Lung (tissue), 11 donors: ENCODE measurements at regions not wholly inside any gene's neighbourhood (a gene's known extent, or its start where the extent isn't known, plus 50 kb on each side); places are given as distances from the start of the nearest gene placed in this dataset.

Source experiments
- ATAC-seq: fragments of 200-7000 bp; cut with Tn5 transposase; one replicate; pipeline ENCODE4 v1.9.1; 2020; ENCODE audit warnings: moderate number of reproducible peaks; ENCODE audit not compliant: insufficient read depth, low FRiP score
- DNase-seq, 3 donors: peaks; one replicate each; pipeline ENCODE4 v3.0.0-alpha.2; 2013 to 2017
- H3K27ac ChIP-seq, 2 donors: one replicate each; pipeline ENCODE4 v1.5.1; 2013; ENCODE audit warnings: mild to moderate bottlenecking in 2 of 2, moderate library complexity in 2 of 2, control low read depth in 1 of 2, inconsistent platforms in 1 of 2, low read depth in 1 of 2, low read length in 1 of 2
- H3K27me3 ChIP-seq, 3 donors: one replicate each; pipeline ENCODE4 v1.5.1; 2013; ENCODE audit warnings: low read length in 2 of 3; ENCODE audit not compliant: control insufficient read depth in 3 of 3, insufficient read depth in 3 of 3
- H3K36me3 ChIP-seq, 4 donors: one replicate each; pipeline ENCODE4 v1.5.1; 2013; ENCODE audit warnings: low read length in 4 of 4, mild to moderate bottlenecking in 1 of 4, moderate library complexity in 1 of 4; ENCODE audit not compliant: control insufficient read depth in 4 of 4, insufficient read depth in 4 of 4
- H3K4me1 ChIP-seq, 5 donors: one replicate each; pipeline ENCODE4 v1.5.1; 2013; ENCODE audit warnings: low read length in 5 of 5, mild to moderate bottlenecking in 2 of 5, moderate library complexity in 1 of 5; ENCODE audit not compliant: control insufficient read depth in 5 of 5, insufficient read depth in 5 of 5
- H3K4me3 ChIP-seq: one replicate; pipeline ENCODE4 v1.5.1; 2013; ENCODE audit warnings: mild to moderate bottlenecking, control low read depth, moderate library complexity
- H3K9ac ChIP-seq, 2 donors: one replicate each; pipeline ENCODE4 v1.5.1; 2013; ENCODE audit warnings: low read length in 2 of 2, control low read depth in 1 of 2; ENCODE audit not compliant: insufficient read depth in 1 of 2
- H3K9me3 ChIP-seq, 4 donors: one replicate each; pipeline ENCODE4 v1.5.1; 2013; ENCODE audit warnings: low read length in 3 of 4, mild to moderate bottlenecking in 1 of 4, moderate library complexity in 1 of 4; ENCODE audit not compliant: control insufficient read depth in 4 of 4, insufficient read depth in 3 of 4
- CTCF ChIP-seq: IDR thresholded peaks from 2 replicates; pipeline ENCODE4 v1.5.1; 2012; ENCODE audit warnings: mild to moderate bottlenecking; ENCODE audit errors: control extremely low read depth, extremely low read depth
- WGBS, 2 donors: extraction: QIAGEN DNeasy Blood & Tissue Kit; methylation state at CpG; one replicate each; pipeline ENCODE4 v1.1.7; 2013; 5-methylcytosine and 5-hydroxymethylcytosine counted together
- donor health status: control.
- donor health status: control.
- donor health status: Bipolar disorder and iron deficiency.
- donor health status: healthy.
- donor health status: DM: yes; HTN: yes; CAD: no.

- Histone ChIP-seq H3K27ac (no peak overlapping the region), H3K9me3 (peaks cover 0 to 4% (median 0%) of the 10 kb centered on the region in 4 donors), H3K9ac (no peak overlapping the region), H3K4me1 (no peaks in the 10 kb centered on the region), H3K4me3 (no peak overlapping the region), H3K27me3 (no peaks in the 10 kb centered on the region), H3K36me3 (no peaks in the 10 kb centered on the region)
- WGBS, 2 donors = 42 to 58% methylated on average over 1 of the region's 1 CpG
- no peak for ATAC-seq
- no peak for TF ChIP-seq CTCF
- no peak for DNase-seq
These were observed 419.4 kb downstream of the CDH11 start for GRCh38 chr16:64702415-64702814.

DNA sequence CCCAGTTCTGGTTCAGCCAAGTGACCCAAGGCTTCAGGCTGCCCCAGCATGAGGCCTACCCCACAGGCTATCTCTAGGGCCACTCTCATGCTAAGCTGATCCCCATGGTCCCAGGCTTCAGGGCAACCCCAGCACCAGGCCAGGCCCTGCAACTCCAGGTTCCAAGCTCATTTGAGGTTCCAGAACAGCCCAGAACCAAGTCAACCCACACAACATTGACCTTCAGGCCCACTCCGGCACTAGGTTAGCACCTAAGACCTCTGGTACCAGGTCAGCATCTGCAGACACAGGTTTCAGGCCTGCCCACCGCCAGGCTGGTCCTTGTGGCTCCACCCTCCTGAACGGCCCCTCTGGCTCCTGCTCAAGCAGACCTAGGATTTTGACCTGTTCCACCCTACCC, 421.2 kb downstream of the CDH11 start:
- Histone ChIP-seq H3K9me3 (peaks cover 0 to 4% (median 0%) of the 10 kb centered on the region in 4 donors), H3K4me1 (no peaks in the 10 kb centered on the region), H3K9ac (no peak overlapping the region), H3K27me3 (no peaks in the 10 kb centered on the region), H3K27ac (no peak overlapping the region), H3K4me3 (no peak overlapping the region), H3K36me3 (no peaks in the 10 kb centered on the region)
- ATAC-seq (no peak), DNase-seq (no peak)
- TF ChIP-seq CTCF = no peak
- WGBS, 2 donors = 87 to 88% methylated on average over 3 of the region's 3 CpGs

GRCh38 chr16:64696866-64697265, 425.0 kb downstream of the CDH11 start:
- H3K27me3 ChIP-seq = no peaks in the 10 kb centered on the region
- 48 to 70% methylated on average over 1 of the region's 1 CpG for WGBS, 2 donors
- H3K9me3 ChIP-seq = peaks cover 0 to 4% (median 0%) of the 10 kb centered on the region in 4 donors
- no peak overlapping the region for H3K4me3 ChIP-seq
- ATAC-seq (no peak), DNase-seq (no peak)
- H3K9ac ChIP-seq = no peak overlapping the region
- H3K27ac ChIP-seq = no peak overlapping the region
- H3K36me3 ChIP-seq = no peaks in the 10 kb centered on the region
- H3K4me1 ChIP-seq = no peaks in the 10 kb centered on the region
- no peak for TF ChIP-seq CTCF

GRCh38 chr16:64695684-64696083, 426.2 kb downstream of the CDH11 start:
- no peak for DNase-seq
- Histone ChIP-seq H3K27me3 (no peaks in the 10 kb centered on the region), H3K9ac (no peak overlapping the region), H3K4me1 (no peaks in the 10 kb centered on the region), H3K9me3 (peaks cover 0 to 4% (median 0%) of the 10 kb centered on the region in 4 donors), H3K4me3 (no peak overlapping the region), H3K27ac (no peak overlapping the region), H3K36me3 (no peaks in the 10 kb centered on the region)
- TF ChIP-seq CTCF = no peak
- ATAC-seq = no peak
- WGBS, 2 donors = 74 to 93% methylated on average over 4 of the region's 4 CpGs
